Parathyroid adenoma (tissue), 2 donors: ENCODE measurements at regions not wholly inside any gene's neighbourhood (a gene's known extent, or its start where the extent isn't known, plus 50 kb on each side); places are given as distances from the start of the nearest gene placed in this dataset.

Source experiments
- H2AFZ ChIP-seq: fragments of 300-600 bp; sonication (generic); one replicate; pipeline ENCODE4 v1.7.0; 2017; ENCODE audit warnings: antibody characterized with exemption, mild to moderate bottlenecking
- H3K27ac ChIP-seq: fragments of 300-600 bp; sonication (generic); one replicate; pipeline ENCODE4 v1.7.0; 2017
- H3K27me3 ChIP-seq: fragments of 300-600 bp; sonication (generic); one replicate; pipeline ENCODE4 v1.7.0; 2017; ENCODE audit warnings: low read length; ENCODE audit not compliant: control insufficient read depth, insufficient read depth
- H3K36me3 ChIP-seq: fragments of 300-600 bp; sonication (generic); one replicate; pipeline ENCODE4 v1.7.0; 2017; ENCODE audit warnings: low read length; ENCODE audit not compliant: control insufficient read depth, insufficient read depth
- H3K4me1 ChIP-seq: fragments of 300-600 bp; sonication (generic); one replicate; pipeline ENCODE4 v1.7.0; 2017; ENCODE audit warnings: control low read depth
- H3K4me2 ChIP-seq: fragments of 300-600 bp; sonication (generic); one replicate; pipeline ENCODE4 v1.7.0; 2017; ENCODE audit warnings: low read length
- H3K4me3 ChIP-seq: fragments of 300-600 bp; sonication (generic); one replicate; pipeline ENCODE4 v1.7.0; 2017; ENCODE audit warnings: low read depth, low read length
- H3K79me2 ChIP-seq: fragments of 300-600 bp; sonication (generic); one replicate; pipeline ENCODE4 v1.7.0; 2017; ENCODE audit warnings: control low read depth
- H3K9ac ChIP-seq: fragments of 300-600 bp; sonication (generic); one replicate; pipeline ENCODE4 v1.7.0; 2017; ENCODE audit warnings: mild to moderate bottlenecking
- H3K9me3 ChIP-seq: fragments of 300-600 bp; sonication (generic); one replicate; pipeline ENCODE4 v1.7.0; 2017; ENCODE audit warnings: low read length; ENCODE audit not compliant: control insufficient read depth
- CTCF ChIP-seq: fragments of 300-600 bp; sonication (generic); IDR thresholded peaks from one replicate; pipeline ENCODE4 v1.7.0; 2017; ENCODE audit warnings: antibody characterized with exemption, mild to moderate bottlenecking
- donor health status: primary hyperparathyroidism.

GRCh38 chr11:116180806-116181600 is 591.8 kb downstream of the BUD13 start:
- no peak overlapping the region for H3K4me3 ChIP-seq
- no peaks in the 10 kb centered on the region for H3K27me3 ChIP-seq
- no peaks in the 10 kb centered on the region for H3K36me3 ChIP-seq
- no peaks in the 10 kb centered on the region for H3K79me2 ChIP-seq
- H3K4me1 ChIP-seq: no peaks in the 10 kb centered on the region
- no peaks in the 10 kb centered on the region for H3K9me3 ChIP-seq
- no peak for TF ChIP-seq CTCF
- H3K4me2 ChIP-seq: no peak overlapping the region
- no peak overlapping the region for H2AFZ ChIP-seq
- no peak overlapping the region for H3K27ac ChIP-seq
- no peak overlapping the region for H3K9ac ChIP-seq

GRCh38 chr11:116179401-116179800 is 593.4 kb downstream of the BUD13 start:
- Histone ChIP-seq H3K4me2 (no peak overlapping the region), H2AFZ (no peak overlapping the region), H3K27me3 (no peaks in the 10 kb centered on the region), H3K79me2 (no peaks in the 10 kb centered on the region), H3K9ac (no peak overlapping the region), H3K9me3 (no peaks in the 10 kb centered on the region), H3K36me3 (no peaks in the 10 kb centered on the region), H3K4me1 (no peaks in the 10 kb centered on the region), H3K4me3 (no peak overlapping the region), H3K27ac (no peak overlapping the region)
- no peak for TF ChIP-seq CTCF

GRCh38 chr11:116177521-116178210 is 595.1 kb downstream of the BUD13 start:
- H3K4me2 ChIP-seq: no peak overlapping the region
- H3K79me2 ChIP-seq: no peaks in the 10 kb centered on the region
- no peak overlapping the region for H3K4me3 ChIP-seq
- TF ChIP-seq CTCF: no peak
- no peaks in the 10 kb centered on the region for H3K27me3 ChIP-seq
- H3K9me3 ChIP-seq: no peaks in the 10 kb centered on the region
- no peak overlapping the region for H3K9ac ChIP-seq
- no peaks in the 10 kb centered on the region for H3K36me3 ChIP-seq
- no peaks in the 10 kb centered on the region for H3K4me1 ChIP-seq
- H3K27ac ChIP-seq: no peak overlapping the region
- no peak overlapping the region for H2AFZ ChIP-seq

GRCh38 chr11:116176484-116177005 is 596.2 kb downstream of the BUD13 start:
- H3K27me3 ChIP-seq: no peaks in the 10 kb centered on the region
- H3K4me3 ChIP-seq: no peak overlapping the region
- H3K79me2 ChIP-seq: no peaks in the 10 kb centered on the region
- no peak overlapping the region for H3K4me2 ChIP-seq
- no peaks in the 10 kb centered on the region for H3K9me3 ChIP-seq
- no peaks in the 10 kb centered on the region for H3K36me3 ChIP-seq
- H3K4me1 ChIP-seq: no peaks in the 10 kb centered on the region
- H3K27ac ChIP-seq: no peak overlapping the region
- H2AFZ ChIP-seq: no peak overlapping the region
- H3K9ac ChIP-seq: no peak overlapping the region
- TF ChIP-seq CTCF: no peak
